SK-N-SH treated with all-trans-retinoic acid at 6 μM for 48 hours (cell line): ENCODE measurements at regions not wholly inside any gene's neighbourhood (a gene's known extent, or its start where the extent isn't known, plus 50 kb on each side); places are given as distances from the start of the nearest gene placed in this dataset.

Source experiments
- ATAC-seq: fragments of 200-7000 bp; cut with Tn5 transposase; 3 replicates; pipeline ENCODE4 v1.9.1; 2020; ENCODE audit warnings: mild to moderate bottlenecking, moderate library complexity
- ARNTL ChIP-seq: fragments of 450-650 bp; formaldehyde crosslinking; IDR thresholded peaks from 2 replicates; pipeline ENCODE4 v1.5.0; 2020; ENCODE audit warnings: low read depth, mild to moderate bottlenecking, moderate library complexity, borderline replicate concordance
- BACH2 ChIP-seq: fragments of 250-450 bp; sonication (Bioruptor Pico); IDR thresholded peaks from 2 replicates; pipeline ENCODE4 v1.9.0; 2021; ENCODE audit warnings: mild to moderate bottlenecking, borderline replicate concordance
- CREB5 ChIP-seq: fragments of 250-450 bp; sonication (Bioruptor Pico); IDR thresholded peaks from 2 replicates; pipeline ENCODE4 v1.5.1; 2020; ENCODE audit warnings: low read depth, mild to moderate bottlenecking, moderate library complexity
- CSDC2 ChIP-seq: fragments of 250-450 bp; sonication (Bioruptor Pico); IDR thresholded peaks from 2 replicates; pipeline ENCODE4 v1.5.0; 2020; ENCODE audit warnings: mild to moderate bottlenecking, moderate library complexity
- ESRRG ChIP-seq: fragments of 250-450 bp; sonication (Bioruptor Pico); IDR thresholded peaks from 2 replicates; pipeline ENCODE4 v1.6.1; 2021; ENCODE audit warnings: mild to moderate bottlenecking
- GLIS3 ChIP-seq: fragments of 250-450 bp; sonication (Bioruptor Pico); IDR thresholded peaks from 2 replicates; pipeline ENCODE4 v1.5.0; 2020; ENCODE audit warnings: mild to moderate bottlenecking, moderate library complexity
- OSR1 ChIP-seq: fragments of 250-450 bp; sonication (Bioruptor Pico); IDR thresholded peaks from 2 replicates; pipeline ENCODE4 v1.8.0; 2022; ENCODE audit warnings: moderate library complexity, mild to moderate bottlenecking, inconsistent platforms
- PATZ1 ChIP-seq: fragments of 250-450 bp; sonication (Bioruptor Pico); IDR thresholded peaks from 2 replicates; pipeline ENCODE4 v1.8.0; 2020; ENCODE audit warnings: mild to moderate bottlenecking, moderate library complexity, borderline replicate concordance
- PPARA ChIP-seq: fragments of 250-450 bp; sonication (Bioruptor Pico); IDR thresholded peaks from 2 replicates; pipeline ENCODE4 v1.5.0; 2020; ENCODE audit warnings: mild to moderate bottlenecking, borderline replicate concordance
- SNAI2 ChIP-seq: fragments of 250-450 bp; sonication (Bioruptor Pico); IDR thresholded peaks from 2 replicates; pipeline ENCODE4 v1.5.0; 2020; ENCODE audit warnings: mild to moderate bottlenecking, moderate library complexity
- TCF4 ChIP-seq: fragments of 250-450 bp; sonication (Bioruptor Pico); IDR thresholded peaks from 2 replicates; pipeline ENCODE4 v1.8.0; 2021; ENCODE audit warnings: mild to moderate bottlenecking, moderate library complexity, borderline replicate concordance
- TOX ChIP-seq: fragments of 250-450 bp; sonication (Bioruptor Pico); IDR thresholded peaks from 2 replicates; pipeline ENCODE4 v1.8.0; 2021; ENCODE audit warnings: mild to moderate bottlenecking, moderate library complexity, borderline replicate concordance
- ZFP3 ChIP-seq: fragments of 250-450 bp; sonication (Bioruptor Pico); IDR thresholded peaks from 2 replicates; pipeline ENCODE4 v1.5.0; 2020; ENCODE audit warnings: mild to moderate bottlenecking, moderate library complexity
- ZFP30 ChIP-seq: fragments of 450-650 bp; formaldehyde crosslinking; IDR thresholded peaks from 2 replicates; pipeline ENCODE4 v1.5.0; 2022; ENCODE audit warnings: mild to moderate bottlenecking, moderate library complexity
- ZNF70 ChIP-seq: fragments of 450-650 bp; formaldehyde crosslinking; IDR thresholded peaks from 2 replicates; pipeline ENCODE4 v1.5.0; 2020; ENCODE audit warnings: mild to moderate bottlenecking, moderate library complexity
- ZNF8 ChIP-seq: fragments of 450-650 bp; formaldehyde crosslinking; IDR thresholded peaks from 2 replicates; pipeline ENCODE4 v1.5.0; 2020; ENCODE audit warnings: mild to moderate bottlenecking, moderate library complexity
- TF ChIP-seq, protein P1 (sequence below): fragments of 250-450 bp; sonication (Bioruptor Pico); IDR thresholded peaks from 2 replicates; pipeline ENCODE4 v1.5.1; 2021; ENCODE audit warnings: mild to moderate bottlenecking, moderate library complexity
- TF ChIP-seq, protein P2 (sequence below): fragments of 250-450 bp; sonication (Bioruptor Pico); IDR thresholded peaks from 2 replicates; pipeline ENCODE4 v1.5.0; 2020; ENCODE audit warnings: mild to moderate bottlenecking, moderate library complexity
- TF ChIP-seq, protein P3 (sequence below): fragments of 250-450 bp; sonication (Bioruptor Pico); IDR thresholded peaks from 2 replicates; pipeline ENCODE4 v1.8.0; 2021; ENCODE audit warnings: low read depth, mild to moderate bottlenecking, moderate library complexity, borderline replicate concordance

GRCh38 chr5:108587821-108588220, 159.9 kb upstream of the FER start:
- no peak for TF ChIP-seq SNAI2 (CRISPR knock-in tag)
- TF ChIP-seq TOX (CRISPR knock-in tag): no peak
- no peak for TF ChIP-seq ZFP30
- no peak for TF ChIP-seq BACH2 (CRISPR knock-in tag)
- TF ChIP-seq, protein P1, sequence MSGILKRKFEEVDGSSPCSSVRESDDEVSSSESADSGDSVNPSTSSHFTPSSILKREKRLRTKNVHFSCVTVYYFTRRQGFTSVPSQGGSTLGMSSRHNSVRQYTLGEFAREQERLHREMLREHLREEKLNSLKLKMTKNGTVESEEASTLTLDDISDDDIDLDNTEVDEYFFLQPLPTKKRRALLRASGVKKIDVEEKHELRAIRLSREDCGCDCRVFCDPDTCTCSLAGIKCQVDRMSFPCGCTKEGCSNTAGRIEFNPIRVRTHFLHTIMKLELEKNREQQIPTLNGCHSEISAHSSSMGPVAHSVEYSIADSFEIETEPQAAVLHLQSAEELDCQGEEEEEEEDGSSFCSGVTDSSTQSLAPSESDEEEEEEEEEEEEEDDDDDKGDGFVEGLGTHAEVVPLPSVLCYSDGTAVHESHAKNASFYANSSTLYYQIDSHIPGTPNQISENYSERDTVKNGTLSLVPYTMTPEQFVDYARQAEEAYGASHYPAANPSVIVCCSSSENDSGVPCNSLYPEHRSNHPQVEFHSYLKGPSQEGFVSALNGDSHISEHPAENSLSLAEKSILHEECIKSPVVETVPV: no peak
- no peak for TF ChIP-seq PATZ1
- TF ChIP-seq CREB5 (CRISPR knock-in tag): no peak
- TF ChIP-seq TCF4 (CRISPR knock-in tag): no peak
- TF ChIP-seq ZFP3 (CRISPR knock-in tag): no peak
- TF ChIP-seq, protein P2, sequence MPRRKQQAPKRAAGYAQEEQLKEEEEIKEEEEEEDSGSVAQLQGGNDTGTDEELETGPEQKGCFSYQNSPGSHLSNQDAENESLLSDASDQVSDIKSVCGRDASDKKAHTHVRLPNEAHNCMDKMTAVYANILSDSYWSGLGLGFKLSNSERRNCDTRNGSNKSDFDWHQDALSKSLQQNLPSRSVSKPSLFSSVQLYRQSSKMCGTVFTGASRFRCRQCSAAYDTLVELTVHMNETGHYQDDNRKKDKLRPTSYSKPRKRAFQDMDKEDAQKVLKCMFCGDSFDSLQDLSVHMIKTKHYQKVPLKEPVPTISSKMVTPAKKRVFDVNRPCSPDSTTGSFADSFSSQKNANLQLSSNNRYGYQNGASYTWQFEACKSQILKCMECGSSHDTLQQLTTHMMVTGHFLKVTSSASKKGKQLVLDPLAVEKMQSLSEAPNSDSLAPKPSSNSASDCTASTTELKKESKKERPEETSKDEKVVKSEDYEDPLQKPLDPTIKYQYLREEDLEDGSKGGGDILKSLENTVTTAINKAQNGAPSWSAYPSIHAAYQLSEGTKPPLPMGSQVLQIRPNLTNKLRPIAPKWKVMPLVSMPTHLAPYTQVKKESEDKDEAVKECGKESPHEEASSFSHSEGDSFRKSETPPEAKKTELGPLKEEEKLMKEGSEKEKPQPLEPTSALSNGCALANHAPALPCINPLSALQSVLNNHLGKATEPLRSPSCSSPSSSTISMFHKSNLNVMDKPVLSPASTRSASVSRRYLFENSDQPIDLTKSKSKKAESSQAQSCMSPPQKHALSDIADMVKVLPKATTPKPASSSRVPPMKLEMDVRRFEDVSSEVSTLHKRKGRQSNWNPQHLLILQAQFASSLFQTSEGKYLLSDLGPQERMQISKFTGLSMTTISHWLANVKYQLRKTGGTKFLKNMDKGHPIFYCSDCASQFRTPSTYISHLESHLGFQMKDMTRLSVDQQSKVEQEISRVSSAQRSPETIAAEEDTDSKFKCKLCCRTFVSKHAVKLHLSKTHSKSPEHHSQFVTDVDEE (CRISPR knock-in tag): no peak
- TF ChIP-seq CSDC2 (CRISPR knock-in tag): no peak
- TF ChIP-seq ESRRG (CRISPR knock-in tag): no peak
- TF ChIP-seq PPARA (CRISPR knock-in tag): no peak
- TF ChIP-seq ZNF70: no peak
- TF ChIP-seq ARNTL (CRISPR knock-in tag): no peak
- no peak for TF ChIP-seq OSR1
- no peak for TF ChIP-seq ZNF8
- TF ChIP-seq, protein P3, sequence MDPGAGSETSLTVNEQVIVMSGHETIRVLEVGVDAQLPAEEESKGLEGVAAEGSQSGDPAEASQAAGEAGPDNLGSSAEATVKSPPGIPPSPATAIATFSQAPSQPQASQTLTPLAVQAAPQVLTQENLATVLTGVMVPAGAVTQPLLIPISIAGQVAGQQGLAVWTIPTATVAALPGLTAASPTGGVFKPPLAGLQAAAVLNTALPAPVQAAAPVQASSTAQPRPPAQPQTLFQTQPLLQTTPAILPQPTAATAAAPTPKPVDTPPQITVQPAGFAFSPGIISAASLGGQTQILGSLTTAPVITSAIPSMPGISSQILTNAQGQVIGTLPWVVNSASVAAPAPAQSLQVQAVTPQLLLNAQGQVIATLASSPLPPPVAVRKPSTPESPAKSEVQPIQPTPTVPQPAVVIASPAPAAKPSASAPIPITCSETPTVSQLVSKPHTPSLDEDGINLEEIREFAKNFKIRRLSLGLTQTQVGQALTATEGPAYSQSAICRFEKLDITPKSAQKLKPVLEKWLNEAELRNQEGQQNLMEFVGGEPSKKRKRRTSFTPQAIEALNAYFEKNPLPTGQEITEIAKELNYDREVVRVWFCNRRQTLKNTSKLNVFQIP (CRISPR knock-in tag): no peak
- ATAC-seq: no peak

GRCh38 chr5:108581026-108581425, 166.7 kb upstream of the FER start:
- TF ChIP-seq, protein P2 (CRISPR knock-in tag): no peak
- TF ChIP-seq SNAI2 (CRISPR knock-in tag) (no peak), ZFP30 (no peak), CSDC2 (CRISPR knock-in tag) (no peak), GLIS3 (CRISPR knock-in tag) (no peak), OSR1 (no peak), BACH2 (CRISPR knock-in tag) (no peak), TOX (CRISPR knock-in tag) (no peak), PPARA (CRISPR knock-in tag) (no peak), PATZ1 (no peak), ESRRG (CRISPR knock-in tag) (no peak)
- TF ChIP-seq, protein P1: no peak
- TF ChIP-seq, protein P3 (CRISPR knock-in tag): no peak
- no peak for ATAC-seq
